HG03442 (cell line): ENCODE measurements at regions not wholly inside any gene's neighbourhood (a gene's known extent, or its start where the extent isn't known, plus 50 kb on each side); places are given as distances from the start of the nearest gene placed in this dataset.

Experiments
- ATAC-seq: cut with Tn5 transposase; IDR thresholded peaks from one replicate; pipeline ENCODE4 v1.9.1; 2021; ENCODE audit warnings: mild to moderate bottlenecking, moderate library complexity; ENCODE audit not compliant: unreplicated experiment

- ATAC-seq, result no peak
These were observed 563.4 kb upstream of the GCFC2 start for GRCh38 chr2:76274160-76274559.

- ATAC-seq, result no peak
These were observed 559.5 kb upstream of the GCFC2 start for GRCh38 chr2:76270096-76270710.

- no peak for ATAC-seq
These were observed 558.3 kb upstream of the GCFC2 start for GRCh38 chr2:76268902-76269620.

GRCh38 chr2:76268484-76268883 lies 557.8 kb upstream of the GCFC2 start:
- ATAC-seq, result no peak

GRCh38 chr2:76257802-76258201 lies 547.1 kb upstream of the GCFC2 start:
- ATAC-seq, result no peak

GRCh38 chr2:76256458-76257088 lies 545.9 kb upstream of the GCFC2 start:
- no peak for ATAC-seq

GRCh38 chr2:76252704-76253103 lies 542.0 kb upstream of the GCFC2 start:
- ATAC-seq, result no peak

- no peak for ATAC-seq
These were observed 540.6 kb upstream of the GCFC2 start for GRCh38 chr2:76251342-76251741.

GRCh38 chr2:76247006-76247405 lies 536.3 kb upstream of the GCFC2 start:
- ATAC-seq, result no peak

- no peak for ATAC-seq
These were observed 501.6 kb upstream of the GCFC2 start for GRCh38 chr2:76211991-76212985.

- ATAC-seq, result no peak
These were observed 499.8 kb upstream of the GCFC2 start for GRCh38 chr2:76210551-76210950.

GRCh38 chr2:76204048-76204447 lies 493.3 kb upstream of the GCFC2 start:
- no peak for ATAC-seq

- ATAC-seq, result no peak
These were observed 492.2 kb upstream of the GCFC2 start for GRCh38 chr2:76202866-76203265.

GRCh38 chr2:76197842-76198448 lies 487.2 kb upstream of the GCFC2 start:
- ATAC-seq, result peak; percentile 60

- no peak for ATAC-seq
These were observed 486.7 kb upstream of the GCFC2 start for GRCh38 chr2:76197428-76197827.

- no peak for ATAC-seq
These were observed 483.5 kb upstream of the GCFC2 start for GRCh38 chr2:76194031-76194775.

GRCh38 chr2:76193089-76193488 lies 482.4 kb upstream of the GCFC2 start:
- no peak for ATAC-seq

GRCh38 chr2:76188334-76189008 lies 477.8 kb upstream of the GCFC2 start:
- ATAC-seq, result no peak

GRCh38 chr2:76187415-76187814 lies 476.7 kb upstream of the GCFC2 start:
- ATAC-seq, result no peak
